Left kidney (tissue), 1 donor: ENCODE measurements at regions not wholly inside any gene's neighbourhood (a gene's known extent, or its start where the extent isn't known, plus 50 kb on each side); places are given as distances from the start of the nearest gene placed in this dataset.
"Not testable (repeated sequence)": the region's sequence is repeated elsewhere in the genome, so short reads cannot be mapped to it uniquely, and the experiment has no call there.

Source experiments
- DNase-seq: peaks from one replicate; pipeline ENCODE4 v3.0.0-alpha.2; 2013

DNA sequence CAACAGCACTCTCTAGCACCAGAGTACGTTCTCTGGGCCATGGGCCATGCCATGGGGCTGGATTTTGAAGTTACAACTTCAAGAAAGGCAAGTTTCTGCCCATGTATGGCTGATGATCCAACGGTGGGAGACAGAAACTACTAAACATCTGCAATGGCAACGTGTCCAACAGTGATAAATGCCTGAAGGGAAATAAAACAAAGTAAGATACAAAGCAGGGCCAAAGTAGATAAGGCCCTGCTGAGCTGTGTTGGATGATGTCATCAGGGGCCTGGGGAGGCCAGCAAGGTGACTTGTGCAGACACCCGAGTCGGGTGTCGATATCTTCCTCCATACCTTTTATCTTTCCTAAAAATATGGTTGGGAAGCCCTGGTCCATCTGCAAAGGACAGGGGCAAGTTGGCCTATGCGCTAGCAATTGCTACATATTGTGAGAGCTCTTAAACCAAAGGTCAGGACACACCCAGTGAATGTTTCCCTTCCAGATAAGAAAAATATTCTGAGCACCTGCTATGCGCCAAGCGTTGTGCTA, 487.2 kb downstream of the MN1 start:
- DNase-seq: no peak

DNA sequence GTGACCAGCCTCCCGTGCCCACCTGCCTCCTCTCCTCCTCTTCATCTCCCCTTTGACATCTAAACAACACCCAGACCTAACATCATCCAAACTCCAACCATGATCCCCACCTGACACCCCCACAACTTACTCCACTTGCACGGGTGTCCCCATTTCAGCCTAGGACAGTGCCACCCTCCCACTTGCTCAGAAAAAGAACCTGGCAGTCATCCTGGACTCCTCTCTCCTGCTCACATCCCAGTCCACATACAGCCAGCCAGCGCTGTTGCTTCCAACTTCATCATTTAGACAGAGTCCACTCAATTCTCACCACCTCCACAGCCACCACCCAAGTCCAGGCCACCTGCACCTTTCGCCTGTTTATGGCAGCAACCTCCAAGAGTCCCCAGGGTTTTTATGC, 485.7 kb downstream of the MN1 start:
- no peak for DNase-seq

DNA sequence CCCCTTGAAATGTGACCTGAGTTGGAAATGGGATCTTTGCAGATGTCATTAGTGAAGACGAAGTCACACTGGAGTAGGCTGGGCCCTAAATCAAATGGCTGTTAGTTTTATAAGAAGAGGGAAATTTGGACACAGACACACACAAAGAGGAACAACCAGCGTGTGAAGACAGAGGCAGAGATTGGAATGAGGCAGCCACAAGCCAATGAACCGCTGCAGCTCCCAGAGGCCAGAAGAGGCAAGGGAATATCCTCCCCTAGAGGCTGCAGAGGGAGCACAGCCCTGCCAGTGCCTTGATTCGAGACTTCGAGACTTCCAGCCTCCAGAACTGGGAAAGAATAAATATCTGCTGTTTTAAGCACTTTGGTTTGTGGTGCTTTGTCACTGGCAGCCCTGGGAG, 484.5 kb downstream of the MN1 start:
- no peak for DNase-seq

DNA sequence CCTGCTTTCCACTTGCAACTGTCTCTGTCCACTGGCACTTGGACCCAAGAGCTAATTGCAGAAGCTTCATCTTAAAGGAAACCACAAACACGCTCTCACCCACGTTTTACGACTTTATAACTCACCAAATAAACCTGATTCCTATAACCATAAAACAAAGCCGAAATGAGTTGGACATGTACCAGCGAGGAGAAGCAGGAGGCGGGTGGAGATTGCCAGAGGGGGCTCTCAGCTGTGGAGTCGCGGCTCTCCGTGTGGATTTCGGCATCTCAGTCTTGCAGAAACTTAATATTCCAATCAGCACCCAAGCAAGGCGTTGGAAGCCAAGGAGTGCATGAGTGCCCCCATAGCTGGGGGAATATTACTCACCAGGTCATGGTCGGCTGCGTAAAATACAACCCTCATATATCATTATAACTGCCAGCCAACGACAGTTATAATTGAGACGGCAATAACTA, 483.6 kb downstream of the MN1 start:
- DNase-seq: no peak

DNA sequence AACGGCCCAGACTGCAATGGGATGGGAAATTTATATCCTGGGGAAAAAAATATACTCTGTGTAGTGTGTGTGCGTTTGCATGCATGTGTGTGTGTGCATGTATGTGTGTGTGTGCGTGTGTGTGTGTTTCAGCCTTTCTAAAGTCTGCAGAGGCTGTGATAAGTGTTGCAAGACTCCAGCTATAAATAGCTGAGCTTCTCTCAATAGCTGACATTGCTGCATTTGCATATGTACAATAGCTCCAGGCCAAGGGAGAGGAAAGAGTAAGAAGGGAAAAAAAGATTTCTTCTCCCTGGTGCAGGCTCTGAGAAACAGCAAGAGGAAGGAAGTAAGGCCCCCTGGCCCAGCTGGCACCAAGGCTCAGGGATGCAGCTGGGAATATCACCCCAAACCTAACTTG, 483.0 kb downstream of the MN1 start:
- DNase-seq: no peak

DNA sequence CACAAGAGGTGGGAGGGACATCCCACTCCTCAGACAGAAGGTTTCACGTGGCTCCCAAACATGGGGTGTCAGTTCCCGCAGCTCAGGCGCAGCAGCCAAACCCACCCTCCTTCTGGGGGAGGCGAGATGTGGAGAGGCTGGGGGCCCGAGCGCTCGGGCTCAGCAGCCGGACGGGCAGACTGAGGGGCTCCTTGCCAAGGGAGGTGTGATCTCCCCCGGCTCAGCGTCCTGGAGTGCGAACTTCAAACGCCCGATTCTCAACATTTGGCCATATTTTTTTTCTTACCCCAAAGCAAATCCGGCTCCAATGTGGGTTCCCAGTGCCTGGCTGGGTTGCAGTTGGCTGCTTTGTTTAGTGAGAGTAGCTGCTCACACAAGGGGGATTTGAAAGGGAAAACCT, 477.9 kb downstream of the MN1 start:
- no peak for DNase-seq

DNA sequence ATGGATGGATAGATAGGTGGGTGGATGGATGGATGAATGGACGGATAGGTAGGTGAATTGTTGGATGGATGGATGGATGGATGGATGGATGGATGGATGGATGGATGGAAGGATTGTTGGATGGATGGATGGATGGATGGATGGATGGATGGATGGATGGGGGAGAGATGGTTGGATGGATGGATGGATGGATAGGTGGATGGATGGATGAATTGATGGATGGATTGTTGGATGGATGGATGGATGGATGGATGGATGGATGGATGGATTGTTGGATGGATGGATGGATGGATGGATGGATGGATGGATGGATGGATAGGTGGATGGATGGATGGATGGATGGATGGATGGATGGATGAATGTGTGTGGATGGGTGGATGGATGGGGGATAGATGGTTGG, 476.6 kb downstream of the MN1 start:
- not testable (repeated sequence) for DNase-seq

DNA sequence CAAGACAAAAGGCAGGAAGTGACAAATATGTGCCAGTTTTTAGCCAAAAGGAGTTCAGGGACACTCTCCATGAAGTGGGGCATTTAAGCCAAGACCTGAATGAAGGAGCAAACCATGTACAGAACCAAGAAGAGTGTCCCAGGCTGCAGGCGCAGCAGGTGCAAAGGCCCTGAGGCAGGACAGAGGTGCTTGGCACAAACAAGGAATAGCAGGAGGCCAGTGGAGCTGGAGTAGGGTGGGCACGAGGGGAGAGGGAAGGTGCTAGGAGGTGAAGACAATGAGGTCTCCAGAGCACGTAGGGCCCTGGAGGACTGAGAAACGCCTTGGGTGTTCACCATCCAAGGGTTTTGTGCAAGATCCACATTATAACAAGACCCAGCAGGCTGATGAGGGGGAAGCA, 474.1 kb downstream of the MN1 start:
- no peak for DNase-seq

DNA sequence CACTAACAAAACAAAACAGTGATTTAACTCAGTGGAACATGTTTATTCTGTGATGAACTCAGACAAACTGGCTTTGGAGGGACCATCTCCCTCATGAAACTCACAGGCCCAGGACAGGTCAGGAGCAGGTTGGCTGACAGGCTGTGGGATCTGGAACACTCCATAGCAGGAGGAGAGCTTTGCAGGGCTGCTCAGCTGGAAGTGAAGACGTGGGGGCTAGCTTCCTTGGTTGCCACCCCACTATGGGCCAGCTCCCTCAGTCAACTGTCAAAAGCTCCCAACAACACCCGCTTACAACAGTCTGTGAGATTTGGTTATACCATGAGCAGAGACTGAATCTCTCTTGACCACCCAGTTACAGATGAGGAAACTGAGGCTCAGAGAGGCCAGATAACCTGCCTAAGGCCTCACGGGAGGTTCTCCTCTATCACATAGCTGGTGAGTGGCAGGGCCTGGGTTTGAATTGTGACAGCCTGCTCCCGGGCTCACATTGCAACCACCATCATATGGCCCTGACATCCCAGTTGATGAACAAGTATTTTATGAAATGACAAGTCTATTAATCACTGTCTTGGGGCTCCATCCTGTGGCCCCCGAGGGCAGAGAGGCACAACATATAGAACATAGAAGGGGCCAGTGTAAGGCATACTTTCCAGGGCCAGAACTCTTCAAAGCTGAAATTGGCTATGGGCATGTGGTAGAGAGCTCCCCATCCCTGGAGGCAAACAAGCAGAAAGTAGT, 473.4 kb downstream of the MN1 start:
- DNase-seq: no peak

DNA sequence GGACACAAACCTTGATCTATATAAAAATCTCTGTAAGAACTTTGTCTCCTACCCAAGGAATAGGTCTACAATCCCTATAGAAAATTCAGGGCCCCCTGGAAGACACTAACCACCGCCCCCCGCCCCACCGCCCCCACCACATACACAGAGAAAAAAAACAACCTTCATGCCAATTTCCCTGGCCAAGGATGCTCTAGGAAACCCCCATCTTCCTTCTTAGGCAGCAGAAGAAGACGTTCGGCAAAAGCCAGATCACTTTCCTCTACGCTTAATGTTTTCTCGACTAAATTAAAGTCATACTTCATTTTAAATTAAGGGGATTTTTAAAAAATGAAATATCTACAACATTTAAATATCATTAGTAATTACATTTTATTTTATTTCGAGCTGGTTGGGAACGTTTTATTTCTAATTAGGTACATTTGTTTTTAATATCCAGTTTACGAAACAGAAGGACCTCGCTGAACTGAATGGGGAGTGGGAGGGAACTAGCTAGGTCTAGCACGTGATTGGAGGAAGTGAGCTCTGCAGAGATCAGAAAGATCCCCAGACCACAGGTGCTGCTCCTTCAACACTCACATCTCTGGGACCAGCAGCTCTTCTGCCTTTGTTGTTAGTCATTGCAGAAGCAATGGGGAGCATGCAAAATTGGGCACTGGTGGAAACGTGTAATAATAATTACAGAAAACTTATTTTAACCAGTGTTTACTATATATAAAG, 472.3 kb downstream of the MN1 start:
- no peak for DNase-seq

DNA sequence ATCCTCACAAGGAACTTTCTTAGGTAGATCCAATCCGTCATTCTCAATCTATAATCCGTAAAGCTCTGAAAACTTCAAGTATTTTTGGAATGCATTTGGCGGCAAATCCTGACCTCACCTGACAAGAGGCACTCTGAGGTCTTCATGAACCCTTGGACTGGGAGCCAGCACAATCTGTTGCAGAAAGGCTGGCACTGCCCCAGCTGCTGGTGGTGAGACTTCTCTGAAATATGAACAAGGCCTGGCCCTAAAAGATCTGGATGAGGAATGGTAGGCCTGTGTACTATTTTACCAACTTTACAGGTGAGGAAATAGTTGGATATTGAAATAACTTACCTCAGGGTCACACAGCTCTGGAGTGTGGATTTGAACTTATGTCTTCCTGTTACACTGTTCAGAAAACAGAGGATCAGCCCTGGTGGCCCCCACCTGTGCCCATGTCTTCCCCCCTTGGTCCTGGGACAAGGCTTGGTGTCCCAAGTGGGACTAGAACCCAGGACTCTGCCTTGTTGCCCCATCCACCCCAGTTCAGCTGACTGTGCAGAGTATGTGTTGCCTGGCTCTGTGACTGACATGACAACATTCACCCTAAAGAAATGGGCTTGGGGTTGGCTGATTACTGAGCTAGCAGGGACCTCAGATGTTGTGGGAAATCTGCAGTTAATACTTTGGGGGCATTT, 471.4 kb downstream of the MN1 start:
- no peak for DNase-seq

DNA sequence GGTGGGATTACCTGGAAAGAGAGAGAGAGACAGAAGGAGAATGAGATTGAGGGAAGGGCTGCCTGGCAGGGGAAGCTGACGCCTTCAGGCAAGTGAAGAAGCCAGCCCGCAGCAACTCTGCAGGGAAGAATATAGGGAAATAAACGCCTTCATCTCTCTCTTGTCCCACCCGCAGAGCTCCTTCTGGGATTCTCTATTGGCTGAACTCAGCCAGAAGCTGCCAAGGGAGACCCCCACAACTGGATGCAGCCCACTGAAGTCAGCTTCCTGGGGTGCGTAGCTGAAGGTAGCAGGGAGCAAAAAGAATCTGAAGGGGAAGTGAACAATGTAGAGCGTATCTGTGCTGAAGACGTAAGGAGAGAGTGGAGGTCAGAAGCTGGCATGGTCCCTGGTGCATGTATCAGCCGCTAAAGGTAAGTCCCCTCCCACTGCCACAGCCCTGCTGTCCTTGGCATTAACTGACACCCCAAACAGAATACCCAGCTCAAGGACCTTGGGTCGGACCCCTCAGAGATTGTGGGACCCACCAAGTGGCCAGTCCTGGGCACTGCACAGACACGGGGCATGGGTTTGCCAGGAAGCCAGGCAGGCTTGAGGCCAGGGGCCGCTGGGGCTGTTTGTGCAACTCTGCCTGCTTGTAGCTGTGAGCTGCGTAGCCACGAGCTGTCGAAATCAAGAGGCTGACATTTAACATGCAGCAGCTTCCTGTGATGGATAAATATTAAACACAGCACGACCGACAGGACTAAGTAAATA, 469.9 kb downstream of the MN1 start:
- no peak for DNase-seq

DNA sequence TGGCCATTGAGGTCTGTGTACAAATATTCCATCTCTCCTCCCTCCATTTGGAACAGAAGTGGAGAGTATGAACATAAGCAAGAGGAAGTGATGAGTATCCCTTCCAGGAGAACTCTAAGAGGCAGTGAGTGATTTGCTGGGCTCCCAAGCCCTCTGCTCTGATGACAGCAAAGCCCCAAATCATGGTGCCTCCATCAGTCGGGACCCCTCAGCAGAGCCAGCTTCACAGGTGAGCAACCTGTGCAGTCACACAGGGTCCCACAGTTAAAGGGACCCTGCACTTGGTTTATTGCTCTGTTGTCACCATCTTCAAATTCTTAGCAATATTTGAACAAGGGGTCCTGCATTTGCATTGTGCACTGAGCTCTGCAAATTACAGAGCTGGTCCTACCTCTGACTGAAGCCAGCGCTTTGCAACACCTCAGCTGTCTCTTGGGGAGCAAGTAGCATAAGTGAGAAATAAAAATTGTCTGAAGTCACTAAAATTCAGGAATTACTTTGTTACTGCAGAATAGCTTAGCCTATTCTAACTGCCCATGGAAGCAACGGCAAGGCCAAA, 466.4 kb downstream of the MN1 start:
- no peak for DNase-seq

DNA sequence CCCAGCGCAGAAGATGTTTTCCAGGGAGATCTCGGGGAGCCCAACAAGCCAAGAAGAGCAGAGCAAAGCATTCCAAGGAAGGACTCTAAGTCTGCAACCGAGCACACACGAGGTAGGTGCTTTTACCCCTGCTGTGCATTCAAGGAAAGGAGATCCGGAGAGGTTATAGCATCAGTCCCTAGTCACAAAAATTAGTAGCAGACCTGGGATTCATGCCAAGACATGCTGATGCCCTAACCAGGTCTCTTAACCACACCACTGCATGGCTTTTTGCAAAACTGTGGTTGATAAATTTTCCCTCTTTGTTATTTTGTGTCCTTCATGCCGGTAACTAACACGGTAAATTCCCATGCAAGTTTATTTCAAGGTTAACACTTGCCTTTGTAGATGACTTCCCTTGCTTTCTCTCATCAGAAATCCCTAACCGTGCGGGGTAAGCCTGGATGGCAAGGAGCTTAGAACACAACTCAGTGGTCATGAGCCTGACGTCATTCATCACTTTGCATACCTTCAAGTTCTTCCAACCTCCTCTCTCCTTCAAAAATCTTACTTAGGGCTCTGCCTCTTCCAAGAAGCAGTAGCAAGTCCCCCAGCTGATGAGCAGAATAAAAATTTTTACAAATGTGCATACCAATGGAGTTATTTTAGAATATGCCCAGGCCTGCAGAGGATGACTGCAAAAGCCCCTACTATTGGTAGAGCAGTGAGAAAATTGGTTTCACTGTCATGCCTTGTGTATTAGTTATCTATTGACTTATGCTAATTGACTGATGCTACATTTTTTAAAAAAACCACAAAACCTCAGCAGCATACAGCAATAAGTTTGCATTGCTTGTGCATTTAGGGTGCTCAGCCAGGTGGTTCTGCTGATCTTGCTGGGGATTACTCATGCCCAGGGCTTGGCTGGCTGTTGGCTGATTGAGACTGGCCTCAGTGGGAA, 465.1 kb downstream of the MN1 start:
- DNase-seq: no peak

DNA sequence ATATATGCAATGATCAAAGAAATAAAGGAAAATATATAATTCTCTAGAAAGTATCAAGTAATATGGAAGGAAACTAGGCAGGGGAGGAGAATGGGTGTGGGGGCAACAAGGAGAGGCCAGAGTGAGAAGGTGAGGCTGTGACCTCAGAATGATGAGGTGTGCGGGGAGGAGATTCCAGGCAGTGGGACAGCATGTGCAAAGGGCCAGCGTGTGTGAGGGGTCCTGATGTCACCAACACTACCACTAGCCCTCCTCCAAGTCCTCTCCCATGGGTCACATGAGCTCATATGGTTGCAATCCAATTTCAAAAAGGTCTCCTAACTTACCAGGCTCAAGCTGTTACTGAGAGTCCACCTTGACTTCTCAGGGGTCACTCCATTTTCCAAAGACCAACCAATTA, 463.9 kb downstream of the MN1 start:
- DNase-seq: no peak

DNA sequence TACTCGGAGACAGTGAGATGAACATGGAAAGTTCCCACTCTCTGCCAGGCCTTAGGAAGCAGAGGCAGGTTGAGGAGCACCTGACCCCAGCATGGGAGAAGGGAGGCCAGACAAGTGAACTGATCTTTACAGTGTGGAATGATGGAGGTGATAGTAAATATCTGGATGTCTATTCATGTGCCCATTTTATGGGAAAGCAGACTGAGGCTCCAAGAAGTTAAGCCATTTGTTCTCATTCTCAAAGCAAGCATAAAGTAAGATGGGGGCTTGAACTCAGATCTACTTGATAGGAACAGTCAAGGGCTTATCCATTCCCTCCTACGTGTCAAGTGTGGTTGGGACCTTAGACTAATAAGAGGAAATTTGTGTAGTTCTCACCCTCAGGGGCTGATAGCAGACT, 461.5 kb downstream of the MN1 start:
- DNase-seq: no peak

DNA sequence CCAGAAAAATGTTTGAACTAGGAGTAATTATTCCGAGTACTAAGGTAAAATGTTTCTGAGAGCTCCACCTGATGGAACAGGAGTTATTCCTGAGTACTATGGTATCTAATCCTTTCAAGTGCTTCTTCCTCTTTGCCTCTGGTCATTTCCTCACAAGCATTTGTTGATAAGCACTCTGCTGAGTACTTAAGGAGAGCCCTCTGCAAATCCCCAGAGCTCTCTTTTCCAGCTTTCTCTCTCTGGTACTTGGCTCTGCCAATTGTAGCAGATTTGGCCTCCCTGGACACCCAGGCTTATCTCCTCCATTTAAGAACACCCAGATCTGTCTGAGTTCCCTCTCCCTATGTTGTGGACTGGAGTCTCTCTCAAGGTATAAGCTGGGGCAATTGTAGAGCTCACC, 457.0 kb downstream of the MN1 start:
- no peak for DNase-seq

DNA sequence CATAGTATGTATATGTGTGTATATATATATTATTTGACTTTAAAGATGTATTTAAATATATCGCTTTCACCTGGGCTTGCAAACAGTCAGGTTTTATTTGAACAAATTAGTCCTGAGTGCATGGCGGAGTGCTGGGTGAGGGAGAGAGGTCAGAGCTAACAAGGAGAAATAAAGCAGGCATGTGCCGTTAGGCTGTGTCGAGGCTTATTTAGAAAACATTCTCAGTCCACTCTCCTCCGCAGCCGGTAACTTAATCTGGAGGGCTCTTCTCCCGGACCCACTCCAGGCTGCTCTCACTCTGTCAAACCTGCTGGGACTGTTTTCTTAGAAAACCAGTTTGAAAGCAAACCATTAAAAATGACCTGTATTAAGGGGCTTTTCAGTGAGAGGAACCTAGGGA, 455.9 kb downstream of the MN1 start:
- DNase-seq: peak; percentile 50

DNA sequence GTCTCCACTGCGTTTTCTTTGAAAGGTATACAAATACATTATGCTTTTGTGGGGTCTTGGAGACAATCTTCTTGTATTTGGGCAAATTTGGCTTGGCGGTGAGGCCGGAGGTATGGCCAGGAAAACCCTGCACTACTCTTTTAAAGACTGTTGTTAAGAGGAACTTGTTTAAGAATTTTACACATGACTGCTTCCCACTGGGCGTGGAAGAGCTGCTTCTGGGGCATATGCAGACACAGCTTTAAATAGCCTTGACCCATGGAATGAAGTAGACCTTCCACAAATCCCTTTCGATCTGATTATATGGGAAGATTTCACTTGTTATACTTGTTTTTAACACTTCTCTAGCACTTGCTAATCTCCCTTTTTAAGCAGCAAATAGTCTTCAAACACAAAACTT, 453.6 kb downstream of the MN1 start:
- peak; percentile 47 for DNase-seq

DNA sequence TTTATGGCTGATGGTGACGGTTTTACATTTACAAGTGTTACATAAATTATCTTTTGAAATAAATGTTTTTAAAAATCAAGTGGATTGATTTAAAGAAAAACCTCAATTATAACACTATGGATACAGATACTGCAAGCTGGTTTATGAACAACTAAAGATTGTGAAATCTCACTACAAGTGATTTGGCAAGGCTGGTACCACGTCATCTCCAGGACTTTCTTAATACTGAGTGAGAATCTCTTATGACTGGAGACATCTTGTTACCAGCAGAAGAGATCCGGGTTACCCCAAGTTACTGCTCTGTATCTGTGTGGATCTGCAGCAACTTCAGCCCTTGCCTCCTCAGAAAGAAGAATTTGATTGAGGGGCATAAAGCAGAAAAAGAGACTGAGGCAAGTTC, 452.9 kb downstream of the MN1 start:
- no peak for DNase-seq

DNA sequence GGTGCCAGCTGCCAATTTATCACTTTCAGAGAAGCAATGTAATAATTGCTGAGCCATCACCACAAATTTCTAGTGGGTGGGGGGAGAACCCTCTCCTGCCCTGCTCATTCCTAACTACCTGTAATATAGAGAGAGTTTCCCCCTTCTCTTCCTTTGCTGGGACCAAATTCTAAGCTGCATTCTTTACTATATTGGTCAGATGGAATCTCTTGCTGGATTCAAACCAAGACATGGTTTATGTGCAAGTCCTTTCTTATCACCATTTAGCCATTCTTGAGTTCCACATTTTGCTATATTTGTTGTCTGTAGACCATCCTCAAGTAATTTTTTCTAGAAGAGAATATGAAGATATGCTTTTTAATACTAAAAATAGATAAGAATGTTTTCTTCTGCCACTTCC, 452.1 kb downstream of the MN1 start:
- no peak for DNase-seq
